ENCODE measurements at regions not wholly inside any gene's neighbourhood (a gene's known extent, or its start where the extent isn't known, plus 50 kb on each side); places are given as distances from the start of the nearest gene placed in this dataset.

DNA sequence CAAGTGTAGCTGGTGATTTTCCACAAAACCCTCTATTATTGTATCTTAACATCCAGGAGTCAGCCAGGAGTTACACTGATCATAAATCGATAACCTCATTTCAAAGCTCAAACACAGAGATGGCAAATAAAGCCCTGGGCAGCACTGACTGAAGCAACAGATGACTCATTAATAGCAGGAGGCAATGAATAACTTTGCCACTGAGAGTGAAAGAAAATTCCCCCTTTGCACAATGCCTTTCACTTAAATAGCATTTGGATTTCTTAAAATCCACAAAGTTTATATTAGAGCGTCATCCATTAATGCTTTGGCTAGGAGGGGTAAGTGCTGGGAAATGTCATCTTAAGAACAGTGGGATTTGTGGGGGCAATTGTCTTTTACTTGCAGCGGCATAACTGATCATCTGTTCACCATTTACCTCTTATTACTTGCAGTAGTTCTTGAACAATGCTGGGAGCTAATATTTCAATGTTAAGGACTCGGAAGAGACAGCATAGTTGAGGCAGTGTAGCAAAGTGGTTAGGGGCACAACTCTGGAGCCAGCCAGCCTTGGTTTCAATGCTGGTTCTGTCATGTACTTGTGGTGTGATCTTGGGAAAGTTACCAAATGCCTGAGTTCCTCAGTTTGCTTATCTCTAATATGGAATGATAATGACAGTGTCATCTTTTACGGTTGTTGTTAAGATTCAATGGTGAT, 630.4 kb upstream of the TBL1XR1 start:
- H3K9me3 ChIP-seq (ENCODE audit: insufficient read depth, low read depth, low read length): no peaks in the 10 kb centered on the region
- H3K9ac ChIP-seq (ENCODE audit: low read depth, low read length): no peak overlapping the region
- no peak overlapping the region for H3K4me3 ChIP-seq (ENCODE audit: low read length)
- peaks cover 8% of the 10 kb centered on the region; the same call in 1 of the 2 replicates for H3K4me1 ChIP-seq (ENCODE audit: insufficient read depth, low read length)
- no peaks in the 10 kb centered on the region for H3K36me3 ChIP-seq (ENCODE audit: insufficient read depth, low read depth, low read length)
- H3K27me3 ChIP-seq (ENCODE audit: insufficient read depth, low read length): no peaks in the 10 kb centered on the region
- no peak overlapping the region for H3K27ac ChIP-seq (ENCODE audit: low read length)

- Histone ChIP-seq H3K27me3 (ENCODE audit: insufficient read depth, low read length) (no peaks in the 10 kb centered on the region), H3K9me3 (ENCODE audit: insufficient read depth, low read depth, low read length) (no peaks in the 10 kb centered on the region)
Observed at GRCh38 chr3:177828208-177828565, 630.9 kb upstream of the TBL1XR1 start.

GRCh38 chr3:177830411-177830849, 633.1 kb upstream of the TBL1XR1 start:
- no peak overlapping the region for H3K9ac ChIP-seq (ENCODE audit: low read depth, low read length)
- no peaks in the 10 kb centered on the region for H3K36me3 ChIP-seq (ENCODE audit: insufficient read depth, low read depth, low read length)
- H3K4me1 ChIP-seq (ENCODE audit: insufficient read depth, low read length): no peaks in the 10 kb centered on the region
- no peak overlapping the region for H3K27ac ChIP-seq (ENCODE audit: low read length)
- no peak overlapping the region for H3K4me3 ChIP-seq (ENCODE audit: low read length)
- no peaks in the 10 kb centered on the region for H3K9me3 ChIP-seq (ENCODE audit: insufficient read depth, low read depth, low read length)
- no peaks in the 10 kb centered on the region for H3K27me3 ChIP-seq (ENCODE audit: insufficient read depth, low read length)

More at GRCh38 chr3:177828208-177828565, 630.9 kb upstream of the TBL1XR1 start:
- H3K4me1 ChIP-seq (ENCODE audit: insufficient read depth, low read length): peaks cover 8% of the 10 kb centered on the region; the same call in 1 of the 2 replicates
- H3K9ac ChIP-seq (ENCODE audit: low read depth, low read length): no peak overlapping the region
- no peak overlapping the region for H3K4me3 ChIP-seq (ENCODE audit: low read length)
- H3K36me3 ChIP-seq (ENCODE audit: insufficient read depth, low read depth, low read length): no peaks in the 10 kb centered on the region
- no peak overlapping the region for H3K27ac ChIP-seq (ENCODE audit: low read length)

GRCh38 chr3:177831361-177831760, 634.1 kb upstream of the TBL1XR1 start:
- Histone ChIP-seq H3K4me3 (ENCODE audit: low read length) (no peak overlapping the region), H3K36me3 (ENCODE audit: insufficient read depth, low read depth, low read length) (no peaks in the 10 kb centered on the region), H3K27ac (ENCODE audit: low read length) (no peak overlapping the region), H3K4me1 (ENCODE audit: insufficient read depth, low read length) (no peaks in the 10 kb centered on the region), H3K9me3 (ENCODE audit: insufficient read depth, low read depth, low read length) (no peaks in the 10 kb centered on the region), H3K9ac (ENCODE audit: low read depth, low read length) (no peak overlapping the region), H3K27me3 (ENCODE audit: insufficient read depth, low read length) (no peaks in the 10 kb centered on the region)

GRCh38 chr3:177832880-177833279, 635.6 kb upstream of the TBL1XR1 start:
- H3K9ac ChIP-seq (ENCODE audit: low read depth, low read length): no peak overlapping the region
- H3K4me3 ChIP-seq (ENCODE audit: low read length): no peak overlapping the region
- no peaks in the 10 kb centered on the region for H3K9me3 ChIP-seq (ENCODE audit: insufficient read depth, low read depth, low read length)
- H3K27me3 ChIP-seq (ENCODE audit: insufficient read depth, low read length): no peaks in the 10 kb centered on the region
- no peak overlapping the region for H3K27ac ChIP-seq (ENCODE audit: low read length)
- H3K36me3 ChIP-seq (ENCODE audit: insufficient read depth, low read depth, low read length): no peaks in the 10 kb centered on the region
- H3K4me1 ChIP-seq (ENCODE audit: insufficient read depth, low read length): no peaks in the 10 kb centered on the region

- no peak overlapping the region for H3K27ac ChIP-seq (ENCODE audit: low read length)
- no peak overlapping the region for H3K9ac ChIP-seq (ENCODE audit: low read depth, low read length)
- H3K4me3 ChIP-seq (ENCODE audit: low read length): no peak overlapping the region
- H3K9me3 ChIP-seq (ENCODE audit: insufficient read depth, low read depth, low read length): no peaks in the 10 kb centered on the region
- no peaks in the 10 kb centered on the region for H3K27me3 ChIP-seq (ENCODE audit: insufficient read depth, low read length)
- no peaks in the 10 kb centered on the region for H3K36me3 ChIP-seq (ENCODE audit: insufficient read depth, low read depth, low read length)
- H3K4me1 ChIP-seq (ENCODE audit: insufficient read depth, low read length): no peaks in the 10 kb centered on the region
Observed at GRCh38 chr3:177833332-177833731, 636.0 kb upstream of the TBL1XR1 start.

- Histone ChIP-seq H3K27ac (ENCODE audit: low read length) (no peak overlapping the region), H3K9ac (ENCODE audit: low read depth, low read length) (no peak overlapping the region), H3K36me3 (ENCODE audit: insufficient read depth, low read depth, low read length) (no peaks in the 10 kb centered on the region), H3K4me1 (ENCODE audit: insufficient read depth, low read length) (no peaks in the 10 kb centered on the region), H3K9me3 (ENCODE audit: insufficient read depth, low read depth, low read length) (no peaks in the 10 kb centered on the region), H3K27me3 (ENCODE audit: insufficient read depth, low read length) (no peaks in the 10 kb centered on the region), H3K4me3 (ENCODE audit: low read length) (no peak overlapping the region)
Observed at GRCh38 chr3:177835008-177835407, 637.7 kb upstream of the TBL1XR1 start.

- H3K27me3 ChIP-seq (ENCODE audit: insufficient read depth, low read length): no peaks in the 10 kb centered on the region
- H3K9me3 ChIP-seq (ENCODE audit: insufficient read depth, low read depth, low read length): no peaks in the 10 kb centered on the region
- H3K27ac ChIP-seq (ENCODE audit: low read length): no peak overlapping the region
- no peaks in the 10 kb centered on the region for H3K36me3 ChIP-seq (ENCODE audit: insufficient read depth, low read depth, low read length)
- no peak overlapping the region for H3K4me3 ChIP-seq (ENCODE audit: low read length)
- H3K4me1 ChIP-seq (ENCODE audit: insufficient read depth, low read length): no peaks in the 10 kb centered on the region
- no peak overlapping the region for H3K9ac ChIP-seq (ENCODE audit: low read depth, low read length)
Observed at GRCh38 chr3:177835917-177836316, 638.6 kb upstream of the TBL1XR1 start.

GRCh38 chr3:177836671-177837070, 639.4 kb upstream of the TBL1XR1 start:
- Histone ChIP-seq H3K36me3 (ENCODE audit: insufficient read depth, low read depth, low read length) (no peaks in the 10 kb centered on the region), H3K27ac (ENCODE audit: low read length) (no peak overlapping the region), H3K9ac (ENCODE audit: low read depth, low read length) (no peak overlapping the region), H3K27me3 (ENCODE audit: insufficient read depth, low read length) (no peaks in the 10 kb centered on the region), H3K9me3 (ENCODE audit: insufficient read depth, low read depth, low read length) (no peaks in the 10 kb centered on the region), H3K4me1 (ENCODE audit: insufficient read depth, low read length) (no peaks in the 10 kb centered on the region), H3K4me3 (ENCODE audit: low read length) (no peak overlapping the region)

DNA sequence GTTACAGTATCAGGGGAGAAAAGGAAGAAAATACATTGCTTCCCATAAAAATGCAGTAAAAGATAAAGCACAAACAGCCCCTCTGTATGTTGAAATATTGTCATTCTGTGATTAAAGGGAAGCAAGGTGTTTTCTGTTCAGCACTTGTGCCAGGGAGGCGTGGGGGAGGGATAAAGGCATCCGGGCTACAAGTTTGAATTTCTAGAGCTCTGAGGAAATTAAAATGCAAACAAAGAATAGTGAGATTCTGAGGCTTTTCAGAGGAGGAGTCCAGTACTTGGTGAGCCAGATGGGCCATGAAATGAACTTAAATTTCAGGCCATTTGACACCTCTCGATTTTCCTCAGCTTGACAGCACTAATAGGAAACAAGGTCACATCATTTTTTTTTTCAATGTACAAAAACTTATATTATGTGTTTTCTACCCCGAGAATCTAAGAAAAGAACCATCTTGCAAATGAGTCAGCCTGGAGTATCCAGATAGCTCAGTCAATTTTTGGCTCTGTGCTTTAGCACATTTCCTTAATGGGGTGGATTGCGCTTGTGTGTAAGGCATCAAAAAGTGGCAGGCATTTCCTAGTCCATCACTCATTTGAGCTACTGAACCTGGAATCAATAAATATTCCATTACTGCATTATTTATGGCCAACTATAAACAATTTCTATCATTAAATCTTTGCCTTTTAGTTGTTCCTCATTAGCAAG, 640.8 kb upstream of the TBL1XR1 start:
- H3K27me3 ChIP-seq (ENCODE audit: insufficient read depth, low read length): no peaks in the 10 kb centered on the region
- H3K9ac ChIP-seq (ENCODE audit: low read depth, low read length): no peak overlapping the region
- no peaks in the 10 kb centered on the region for H3K4me1 ChIP-seq (ENCODE audit: insufficient read depth, low read length)
- no peak overlapping the region for H3K27ac ChIP-seq (ENCODE audit: low read length)
- no peak overlapping the region for H3K4me3 ChIP-seq (ENCODE audit: low read length)
- H3K9me3 ChIP-seq (ENCODE audit: insufficient read depth, low read depth, low read length): no peaks in the 10 kb centered on the region
- H3K36me3 ChIP-seq (ENCODE audit: insufficient read depth, low read depth, low read length): no peaks in the 10 kb centered on the region

GRCh38 chr3:177838766-177839350, 641.6 kb upstream of the TBL1XR1 start:
- Histone ChIP-seq H3K9ac (ENCODE audit: low read depth, low read length) (no peak overlapping the region), H3K27ac (ENCODE audit: low read length) (no peak overlapping the region), H3K4me3 (ENCODE audit: low read length) (no peak overlapping the region), H3K9me3 (ENCODE audit: insufficient read depth, low read depth, low read length) (no peaks in the 10 kb centered on the region), H3K27me3 (ENCODE audit: insufficient read depth, low read length) (no peaks in the 10 kb centered on the region), H3K36me3 (ENCODE audit: insufficient read depth, low read depth, low read length) (no peaks in the 10 kb centered on the region), H3K4me1 (ENCODE audit: insufficient read depth, low read length) (no peaks in the 10 kb centered on the region)

DNA sequence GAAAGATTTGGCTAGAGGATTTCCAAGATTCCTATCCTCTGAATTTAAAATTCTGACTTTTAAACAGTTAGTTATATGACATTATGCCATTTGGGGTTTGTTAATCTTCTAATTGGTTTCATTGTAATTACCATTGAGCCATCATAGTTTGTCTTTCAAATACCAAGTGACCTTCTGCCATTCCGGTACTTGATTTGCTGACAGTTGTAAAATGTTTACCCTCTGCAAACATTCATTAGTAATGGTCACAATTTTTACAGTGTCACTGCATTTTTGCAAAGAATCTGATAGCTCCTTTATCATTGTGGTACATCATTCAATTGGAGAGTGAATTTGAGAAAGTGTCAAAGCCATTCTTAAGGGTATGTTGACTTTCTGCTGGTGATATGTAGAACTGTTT, 645.0 kb upstream of the TBL1XR1 start:
- no peaks in the 10 kb centered on the region for H3K4me1 ChIP-seq (ENCODE audit: insufficient read depth, low read length)
- H3K27me3 ChIP-seq (ENCODE audit: insufficient read depth, low read length): no peaks in the 10 kb centered on the region
- H3K9ac ChIP-seq (ENCODE audit: low read depth, low read length): no peak overlapping the region
- H3K36me3 ChIP-seq (ENCODE audit: insufficient read depth, low read depth, low read length): no peaks in the 10 kb centered on the region
- H3K9me3 ChIP-seq (ENCODE audit: insufficient read depth, low read depth, low read length): no peaks in the 10 kb centered on the region
- H3K27ac ChIP-seq (ENCODE audit: low read length): no peak overlapping the region
- H3K4me3 ChIP-seq (ENCODE audit: low read length): no peak overlapping the region
